AG04450 (cell line): ENCODE measurements at regions not wholly inside any gene's neighbourhood (a gene's known extent, or its start where the extent isn't known, plus 50 kb on each side); places are given as distances from the start of the nearest gene placed in this dataset.

Experiments
- CTCF ChIA-PET: fragments of 300-600, 350-600 bp; formaldehyde crosslinking; extraction: SDS; loops from one replicate; lab custom pipeline; 2022; ENCODE audit warnings: antibody characterized with exemption, inconsistent platforms; lab: Charles Lee
- POLR2A ChIA-PET: fragments of 350-600 bp; formaldehyde crosslinking; extraction: SDS; loops from one replicate; lab custom pipeline; 2021; ENCODE audit warnings: antibody characterized with exemption, inconsistent platforms; lab: Yijun Ruan, JAX
- DNase-seq: peaks from one replicate; pipeline ENCODE4 v3.0.0-alpha.2; 2011; ENCODE audit warnings: low read depth, low spot score
- H3K27ac ChIP-seq: one replicate; pipeline ENCODE4 v1.5.1; 2012; ENCODE audit warnings: low read depth, low read length, control low read depth
- H3K27me3 ChIP-seq: one replicate; pipeline ENCODE4 v1.6.0; 2012; ENCODE audit warnings: low read length; ENCODE audit not compliant: control insufficient read depth, insufficient read depth
- H3K4me3 ChIP-seq: 2 replicates; pipeline ENCODE4 v1.5.1; 2011; ENCODE audit warnings: mild to moderate bottlenecking, low read depth, low read length, control low read depth
- H3K9me3 ChIP-seq: 2 replicates; pipeline ENCODE4 v1.5.1; 2012; ENCODE audit warnings: low read length; ENCODE audit not compliant: control insufficient read depth, insufficient read depth
- TF ChIP-seq, protein P1 (sequence below): IDR thresholded peaks from 2 replicates; pipeline ENCODE4 v1.5.1; 2011; ENCODE audit warnings: low read depth, low read length, control low read depth, inconsistent platforms

GRCh38 chrX:39398963-39399261 lies 597.7 kb downstream of the MID1IP1 start:
- CTCF ChIA-PET: no interaction called here

DNA sequence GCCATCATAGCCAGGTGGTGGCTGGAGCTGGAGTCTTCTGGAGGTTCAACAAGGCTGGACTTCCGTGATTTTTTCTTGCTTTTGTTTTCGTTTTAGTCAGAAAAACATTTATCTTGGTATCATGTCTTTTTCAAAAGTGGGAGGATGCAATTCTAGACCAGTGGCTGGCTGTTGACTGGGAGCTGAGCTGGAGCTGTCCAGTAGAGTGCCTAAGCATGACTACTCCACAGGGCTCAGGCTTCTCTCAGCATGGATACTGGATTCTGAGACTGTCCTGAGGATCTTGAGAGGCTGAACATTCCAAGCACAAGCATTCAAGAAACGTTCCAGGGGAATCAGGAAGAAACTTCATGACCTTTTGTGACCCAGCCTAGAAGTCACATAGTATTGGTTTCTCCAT lies 598.1 kb downstream of the MID1IP1 start:
- DNase-seq: no peak
- TF ChIP-seq, protein P1, sequence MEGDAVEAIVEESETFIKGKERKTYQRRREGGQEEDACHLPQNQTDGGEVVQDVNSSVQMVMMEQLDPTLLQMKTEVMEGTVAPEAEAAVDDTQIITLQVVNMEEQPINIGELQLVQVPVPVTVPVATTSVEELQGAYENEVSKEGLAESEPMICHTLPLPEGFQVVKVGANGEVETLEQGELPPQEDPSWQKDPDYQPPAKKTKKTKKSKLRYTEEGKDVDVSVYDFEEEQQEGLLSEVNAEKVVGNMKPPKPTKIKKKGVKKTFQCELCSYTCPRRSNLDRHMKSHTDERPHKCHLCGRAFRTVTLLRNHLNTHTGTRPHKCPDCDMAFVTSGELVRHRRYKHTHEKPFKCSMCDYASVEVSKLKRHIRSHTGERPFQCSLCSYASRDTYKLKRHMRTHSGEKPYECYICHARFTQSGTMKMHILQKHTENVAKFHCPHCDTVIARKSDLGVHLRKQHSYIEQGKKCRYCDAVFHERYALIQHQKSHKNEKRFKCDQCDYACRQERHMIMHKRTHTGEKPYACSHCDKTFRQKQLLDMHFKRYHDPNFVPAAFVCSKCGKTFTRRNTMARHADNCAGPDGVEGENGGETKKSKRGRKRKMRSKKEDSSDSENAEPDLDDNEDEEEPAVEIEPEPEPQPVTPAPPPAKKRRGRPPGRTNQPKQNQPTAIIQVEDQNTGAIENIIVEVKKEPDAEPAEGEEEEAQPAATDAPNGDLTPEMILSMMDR: no peak
- ChIA-PET POLR2A (no interaction called here), CTCF (no interaction called here)
- Histone ChIP-seq H3K27ac (no peak overlapping the region), H3K4me3 (no peak overlapping the region), H3K27me3 (no peaks in the 10 kb centered on the region), H3K9me3 (no peaks in the 10 kb centered on the region)

More at GRCh38 chrX:39398963-39399261, 597.7 kb downstream of the MID1IP1 start:
- Histone ChIP-seq H3K27me3 (no peaks in the 10 kb centered on the region), H3K9me3 (no peaks in the 10 kb centered on the region), H3K4me3 (no peak overlapping the region), H3K27ac (no peak overlapping the region)
- no peak for DNase-seq
- POLR2A ChIA-PET: no interaction called here
- TF ChIP-seq, protein P1: no peak

GRCh38 chrX:39401483-39402110 lies 600.3 kb downstream of the MID1IP1 start:
- no peak overlapping the region for H3K4me3 ChIP-seq
- H3K27me3 ChIP-seq: no peaks in the 10 kb centered on the region
- DNase-seq: no peak
- no peaks in the 10 kb centered on the region for H3K9me3 ChIP-seq
- ChIA-PET CTCF (no interaction called here), POLR2A (no interaction called here)
- no peak overlapping the region for H3K27ac ChIP-seq
- TF ChIP-seq, protein P1: no peak

DNA sequence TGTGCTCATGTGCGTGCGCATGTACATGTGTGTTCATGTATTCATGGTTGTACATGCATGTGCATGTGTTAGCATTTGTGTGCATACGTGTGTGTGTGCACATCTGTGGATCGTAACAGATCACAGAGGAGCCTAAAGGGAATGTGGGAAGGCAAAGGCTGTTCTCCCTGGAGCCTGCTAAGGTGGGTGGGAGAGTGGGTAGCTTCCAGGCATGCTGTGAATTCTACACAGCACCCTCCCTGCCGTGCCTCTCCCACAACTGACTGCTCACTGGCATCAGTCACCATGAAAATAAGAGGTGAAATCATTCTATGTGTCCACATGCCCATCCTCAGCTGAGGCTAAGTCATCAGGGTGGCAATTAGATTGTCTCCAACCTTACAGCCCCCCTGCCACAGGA lies 600.9 kb downstream of the MID1IP1 start:
- TF ChIP-seq, protein P1: no peak
- no peaks in the 10 kb centered on the region for H3K27me3 ChIP-seq
- H3K27ac ChIP-seq: no peak overlapping the region
- DNase-seq: no peak
- ChIA-PET POLR2A (no interaction called here), CTCF (no interaction called here)
- H3K4me3 ChIP-seq: no peak overlapping the region
- no peaks in the 10 kb centered on the region for H3K9me3 ChIP-seq

GRCh38 chrX:39406799-39407198 lies 605.5 kb downstream of the MID1IP1 start:
- Histone ChIP-seq H3K27me3 (no peaks in the 10 kb centered on the region), H3K27ac (no peak overlapping the region), H3K4me3 (no peak overlapping the region), H3K9me3 (no peaks in the 10 kb centered on the region)
- no peak for DNase-seq
- TF ChIP-seq, protein P1: no peak
- ChIA-PET CTCF (no interaction called here), POLR2A (no interaction called here)
